HG03460 (cell line): ENCODE measurements at regions not wholly inside any gene's neighbourhood (a gene's known extent, or its start where the extent isn't known, plus 50 kb on each side); places are given as distances from the start of the nearest gene placed in this dataset.

Experiments used
- ATAC-seq: cut with Tn5 transposase; IDR thresholded peaks from one replicate; pipeline ENCODE4 v1.9.1; 2021; ENCODE audit not compliant: unreplicated experiment

DNA sequence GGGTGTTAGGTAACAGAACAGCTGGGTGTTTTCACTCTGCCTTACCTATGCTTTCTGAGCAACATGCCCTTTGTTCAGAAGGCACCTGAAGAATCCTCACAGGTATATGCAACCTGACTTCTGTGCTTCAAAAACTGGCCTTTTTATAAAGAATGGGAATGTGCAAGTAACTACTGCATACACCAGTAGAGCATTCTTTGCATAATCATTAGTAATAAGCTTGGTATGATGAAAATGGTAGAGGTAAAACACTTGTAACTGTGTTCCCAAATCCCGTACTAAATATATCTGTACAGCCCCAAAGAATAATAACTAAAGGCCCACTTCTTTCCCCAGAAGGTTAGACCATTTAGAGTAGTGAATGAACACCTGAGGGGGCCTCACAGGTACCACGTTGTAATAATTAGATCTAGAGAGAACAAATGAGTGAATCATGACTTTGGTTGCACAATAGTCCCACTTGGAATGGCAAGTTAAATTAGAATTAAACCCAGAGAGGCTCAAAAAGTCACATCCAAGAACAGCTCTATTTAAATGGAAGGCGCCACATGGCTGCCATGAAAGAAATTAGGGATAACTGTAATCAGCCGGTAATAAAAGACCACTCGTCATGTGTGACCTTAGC, 413.9 kb downstream of the KLF12 start:
- ATAC-seq = no peak

DNA sequence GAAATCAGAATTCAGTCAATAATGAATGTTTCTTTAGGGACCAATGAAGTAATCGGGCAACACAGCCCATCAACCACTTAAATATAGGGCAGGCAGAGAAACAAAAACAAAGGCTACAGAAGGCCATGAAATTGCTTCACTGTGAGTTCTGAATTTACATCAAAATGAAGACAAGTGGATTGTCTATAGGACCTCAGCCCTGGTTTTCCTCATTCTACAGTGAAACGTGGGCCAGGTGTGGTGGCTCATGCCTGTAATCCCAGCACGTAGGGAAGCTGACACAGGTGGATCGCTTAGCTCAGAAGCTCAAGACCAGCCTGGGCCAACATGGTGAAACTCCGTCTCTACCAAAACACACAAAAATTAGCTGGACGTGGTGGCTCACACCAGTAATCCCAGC, 416.0 kb downstream of the KLF12 start:
- ATAC-seq = no peak

DNA sequence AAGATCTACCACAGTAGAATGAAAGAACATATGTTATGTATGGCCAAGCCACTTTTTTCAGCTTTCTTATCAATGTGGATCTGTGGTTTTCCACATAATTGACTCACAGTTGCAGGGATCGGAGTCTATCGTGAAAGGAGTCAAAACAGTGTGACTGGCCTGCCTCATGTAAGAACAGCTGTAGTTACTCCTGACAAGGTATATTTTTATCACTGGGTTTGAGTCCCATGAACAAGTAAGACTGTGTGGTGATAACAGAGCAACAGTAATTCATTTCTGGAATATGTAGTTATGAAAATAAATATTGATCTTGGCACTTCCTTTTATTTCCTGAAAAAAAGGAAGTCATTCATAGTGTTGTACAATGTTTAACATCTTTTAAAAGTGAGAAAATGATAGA, 416.6 kb downstream of the KLF12 start:
- ATAC-seq = no peak

DNA sequence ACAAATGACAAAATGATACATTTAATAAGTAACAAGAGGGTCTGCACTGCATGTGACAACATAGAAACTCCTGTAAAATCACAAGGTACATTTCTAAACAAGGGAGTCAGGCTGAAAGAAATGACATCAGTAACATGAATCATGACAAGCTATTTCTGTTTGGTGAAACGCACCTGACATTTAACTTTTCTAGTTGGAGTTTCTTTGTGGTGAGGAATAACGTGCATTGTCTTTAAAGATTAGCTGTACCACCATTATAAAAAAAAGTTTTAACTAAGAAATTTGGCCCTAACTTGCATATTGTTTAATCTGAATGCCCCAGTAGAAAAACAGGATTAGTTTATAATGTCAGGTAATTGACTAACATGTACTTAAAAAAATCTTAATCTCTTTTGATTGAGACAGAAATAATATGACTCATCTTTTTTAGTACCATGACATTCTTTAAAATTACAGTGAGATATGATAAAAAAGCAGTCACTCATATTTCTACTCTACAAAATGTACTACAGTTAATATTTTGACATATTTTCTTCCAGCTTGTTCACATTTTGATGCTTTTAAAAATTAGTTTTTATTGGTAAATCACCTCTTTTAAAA, 418.2 kb downstream of the KLF12 start:
- peak; percentile 42 for ATAC-seq

DNA sequence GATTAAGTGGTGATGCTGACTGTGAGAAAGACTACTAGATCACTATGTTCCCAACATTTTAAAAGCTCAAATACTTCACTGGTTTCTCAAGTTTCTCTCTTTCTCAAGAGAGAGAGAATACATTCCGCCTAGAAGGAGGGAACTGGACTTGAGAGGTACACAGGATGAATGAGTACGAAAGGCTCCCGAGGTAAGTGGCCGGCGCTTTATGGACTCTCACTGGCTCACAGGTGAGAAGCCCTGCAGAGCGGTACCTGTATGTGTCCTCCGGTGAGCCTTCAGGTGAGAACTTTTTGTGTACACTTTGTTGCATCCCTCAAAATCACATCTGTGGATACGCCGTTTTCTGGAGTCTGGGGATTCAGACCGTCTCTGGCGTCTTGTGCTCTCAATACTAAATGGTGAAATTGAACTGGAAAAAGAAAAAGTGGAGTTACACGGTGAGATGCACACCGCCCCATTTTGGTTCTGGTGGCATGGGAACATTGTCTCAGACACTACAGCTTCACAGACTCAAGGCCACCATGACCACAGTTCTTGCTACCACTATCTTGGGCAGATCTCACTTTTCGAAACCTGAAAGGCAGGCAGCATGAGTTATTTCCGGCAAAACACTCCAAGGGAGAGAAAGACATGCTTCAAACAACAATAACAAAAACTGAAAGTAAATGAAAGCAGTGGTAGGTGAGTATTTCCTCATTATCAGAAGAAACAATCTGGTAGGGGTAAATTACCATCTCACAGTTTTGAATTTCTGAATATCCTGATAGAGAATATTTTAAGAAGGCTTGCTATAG, 418.9 kb downstream of the KLF12 start:
- peak; percentile 83 for ATAC-seq

DNA sequence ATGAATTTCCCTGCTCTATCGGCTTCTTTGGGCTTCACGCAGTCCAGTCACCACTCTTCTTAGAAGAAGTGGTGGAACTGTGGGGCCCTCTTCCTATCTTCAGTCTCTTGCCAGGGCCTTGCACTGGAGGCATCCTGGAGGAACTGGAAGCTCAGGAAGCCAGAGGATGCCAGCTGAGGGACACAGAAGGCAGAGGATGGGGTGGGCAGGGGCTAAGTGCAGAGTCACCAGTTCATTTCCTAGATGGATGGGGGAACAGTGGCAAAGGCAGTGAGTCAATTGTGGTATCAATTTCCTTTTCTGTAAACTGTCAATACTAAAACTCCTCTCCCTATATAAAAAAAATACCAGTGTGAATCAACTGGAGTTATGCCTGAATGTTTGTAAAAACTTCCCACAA, 419.7 kb downstream of the KLF12 start:
- no peak for ATAC-seq

DNA sequence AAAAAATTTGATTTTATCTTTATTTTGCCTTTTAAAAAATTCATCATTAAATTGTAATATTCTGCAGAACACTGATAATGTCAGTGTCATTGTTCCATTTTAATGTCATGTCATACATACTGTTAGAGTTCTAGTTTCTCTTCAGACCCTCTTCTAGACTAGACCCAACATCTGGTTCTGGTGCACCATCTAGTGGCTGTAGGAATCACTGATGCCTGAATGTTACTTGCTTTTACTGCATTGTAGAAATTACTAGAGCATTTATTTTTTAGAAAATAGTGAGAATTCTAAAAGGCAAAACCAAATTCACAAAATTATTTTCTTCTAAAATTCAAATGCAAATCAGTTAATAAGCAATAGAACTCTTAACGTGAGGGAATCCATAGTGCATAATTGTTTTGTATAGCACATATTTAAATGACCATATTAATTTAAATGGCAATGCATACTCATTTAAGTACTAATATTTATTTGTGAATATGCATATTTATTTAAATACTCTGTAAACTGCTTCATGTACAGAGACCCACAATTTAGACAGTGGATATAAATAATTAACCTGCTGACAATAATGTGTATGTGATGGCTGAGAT, 425.7 kb downstream of the KLF12 start:
- ATAC-seq = peak; percentile 86

DNA sequence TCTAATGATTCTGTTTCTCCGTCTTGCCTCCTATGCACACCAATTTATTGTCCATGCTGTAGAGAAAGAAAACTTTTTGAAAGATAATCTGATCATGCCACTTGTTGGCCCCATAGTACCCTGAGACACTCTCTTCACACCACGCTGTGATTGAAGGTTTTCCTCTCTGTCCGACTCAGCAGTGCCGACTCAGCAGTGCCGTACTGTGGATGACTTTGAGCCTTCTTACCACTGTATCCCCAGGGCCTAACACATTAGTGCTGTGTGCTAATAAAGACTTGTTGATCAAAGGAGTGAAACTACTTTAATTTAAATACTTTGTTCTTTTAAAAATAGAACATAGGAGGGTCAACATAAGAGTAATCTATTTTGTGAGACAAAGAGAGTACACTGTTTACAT, 429.6 kb downstream of the KLF12 start:
- no peak for ATAC-seq

DNA sequence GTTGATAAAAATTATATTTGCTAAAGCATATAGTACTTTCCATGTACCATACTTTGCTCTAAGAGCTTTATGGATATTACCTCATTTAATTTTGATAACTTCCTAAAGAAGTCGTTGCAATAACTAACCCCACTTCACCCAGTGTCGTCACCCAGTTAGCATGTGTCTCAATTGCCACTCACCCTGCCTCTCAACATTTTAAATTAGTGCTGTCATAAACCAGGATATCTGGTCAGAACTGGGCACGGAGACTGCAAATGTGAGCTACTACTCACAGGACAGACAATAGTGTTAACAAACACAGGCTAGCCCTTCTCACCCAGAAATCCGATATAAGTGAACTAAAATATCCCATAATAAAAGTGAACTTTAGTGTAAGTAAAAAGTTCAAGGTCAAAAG, 430.6 kb downstream of the KLF12 start:
- no peak for ATAC-seq

DNA sequence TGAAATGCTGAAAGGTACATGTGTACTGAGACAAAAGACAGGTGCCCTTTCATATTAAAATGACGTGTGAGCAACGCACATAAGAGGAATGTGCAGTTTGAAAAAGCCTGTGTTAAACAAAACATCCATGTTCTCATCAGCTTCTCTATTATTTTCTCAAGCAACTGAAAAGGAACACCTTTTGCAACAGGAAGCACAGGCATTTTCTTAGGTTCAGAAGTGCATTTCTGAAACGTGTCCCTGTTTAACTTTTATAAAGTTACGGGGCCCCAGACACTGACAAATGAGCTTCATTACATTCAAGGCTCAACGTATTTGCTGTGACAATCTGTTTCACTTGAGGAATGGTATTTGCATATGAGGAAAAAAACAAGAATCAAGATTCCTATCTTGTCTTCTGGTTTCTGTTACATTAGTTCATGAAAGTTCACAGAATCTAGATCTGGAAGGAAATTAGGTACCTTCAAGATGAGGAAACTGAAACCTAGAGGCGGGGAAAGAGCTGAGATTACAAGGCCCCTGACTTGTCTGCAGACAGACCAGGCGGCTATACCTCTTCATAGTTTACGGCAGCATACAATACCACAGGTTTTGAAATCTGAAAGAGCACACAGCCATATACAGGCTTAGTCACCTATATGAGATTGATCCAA, 431.7 kb downstream of the KLF12 start:
- peak; percentile 71 for ATAC-seq

DNA sequence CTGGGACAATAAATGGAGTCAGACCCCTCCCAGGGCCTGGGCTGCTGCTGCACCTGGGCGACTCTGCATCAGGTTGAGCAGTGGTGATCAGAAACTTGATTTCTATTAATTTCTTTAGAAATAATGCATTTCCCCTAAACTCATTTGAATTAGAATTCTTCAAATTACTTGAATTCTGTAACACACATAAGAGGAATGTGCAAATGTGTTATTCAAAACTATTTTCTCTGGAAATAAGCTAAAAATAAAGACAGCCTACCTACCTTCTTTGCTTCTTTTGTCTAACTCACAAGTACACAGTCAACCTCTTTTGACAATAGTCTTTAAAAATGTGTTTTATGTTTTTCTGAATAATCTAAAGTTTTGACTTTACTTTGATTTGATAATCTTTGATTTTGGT, 433.0 kb downstream of the KLF12 start:
- ATAC-seq = no peak

DNA sequence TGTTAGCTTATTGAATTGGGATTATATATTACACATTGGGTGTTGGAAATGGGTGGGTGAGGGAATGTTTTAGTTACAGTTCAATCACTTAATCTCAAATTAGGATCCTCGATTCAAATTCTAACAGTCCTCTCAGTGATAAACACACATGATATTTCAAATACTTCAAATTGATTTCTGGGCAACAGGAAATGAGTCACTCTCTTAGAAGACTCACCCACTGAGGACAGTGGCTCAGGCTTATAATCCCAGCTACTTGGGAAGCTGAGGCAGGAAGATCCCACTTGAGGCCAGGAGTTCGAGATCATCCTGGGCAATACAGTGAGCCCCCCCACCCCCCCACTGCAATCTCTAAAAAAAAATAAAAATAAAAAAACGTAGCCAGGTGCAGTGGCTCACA, 435.3 kb downstream of the KLF12 start:
- no peak for ATAC-seq

DNA sequence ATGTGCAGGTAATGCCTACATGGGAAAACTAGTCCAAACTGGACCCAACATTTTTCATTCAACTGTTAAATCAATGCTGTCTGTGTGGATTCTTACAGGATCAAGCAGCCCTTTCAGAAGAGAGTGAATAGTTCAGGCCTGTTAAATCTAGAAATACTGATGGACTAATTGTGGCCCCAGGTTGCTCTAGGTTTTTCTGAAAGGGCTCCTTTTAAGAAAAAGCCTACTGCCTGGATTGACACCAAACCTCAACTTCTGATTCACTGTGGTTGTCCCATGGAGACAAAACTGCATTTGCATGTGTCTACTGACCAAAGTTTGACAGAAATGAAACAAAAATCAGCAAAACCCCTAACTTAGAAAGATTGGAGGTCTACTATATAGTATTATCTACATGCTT, 437.0 kb downstream of the KLF12 start:
- ATAC-seq = no peak

DNA sequence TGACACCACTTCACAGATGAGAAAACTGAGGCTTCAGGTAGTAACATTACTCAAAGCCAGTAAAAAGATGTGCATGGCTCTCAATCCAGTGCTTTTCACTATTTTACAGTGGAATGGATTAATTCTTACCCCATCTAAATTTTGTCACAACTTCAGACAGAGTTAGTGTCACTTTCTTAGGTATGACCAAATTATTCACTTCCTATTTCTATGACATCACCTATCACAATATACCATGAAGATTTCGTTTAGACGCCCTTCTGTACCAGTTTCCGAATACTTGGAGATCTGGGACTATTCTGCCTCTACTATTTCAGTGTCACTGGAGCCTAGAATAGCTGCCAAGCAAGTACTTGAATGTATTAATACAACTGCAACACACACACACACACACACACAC, 437.5 kb downstream of the KLF12 start:
- ATAC-seq = no peak

DNA sequence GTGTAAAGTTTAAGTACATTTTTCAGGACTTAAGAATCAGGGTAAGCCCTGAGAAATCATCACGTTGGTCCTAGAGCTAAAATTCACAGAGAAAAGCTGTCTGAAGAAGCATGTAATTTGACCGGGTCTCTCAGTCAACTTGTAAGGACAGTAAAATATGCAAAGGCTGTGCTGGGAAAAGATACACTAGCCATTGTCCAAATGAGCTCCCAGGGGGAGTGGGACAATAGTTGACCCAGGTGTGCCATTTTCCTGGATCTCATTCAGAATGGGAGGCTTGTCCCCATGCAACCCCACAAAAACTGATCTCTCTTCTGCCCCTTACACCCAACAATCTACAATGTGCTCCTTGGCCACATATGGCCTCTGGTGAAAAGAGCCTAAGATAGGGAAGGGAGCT, 437.9 kb downstream of the KLF12 start:
- ATAC-seq = no peak

DNA sequence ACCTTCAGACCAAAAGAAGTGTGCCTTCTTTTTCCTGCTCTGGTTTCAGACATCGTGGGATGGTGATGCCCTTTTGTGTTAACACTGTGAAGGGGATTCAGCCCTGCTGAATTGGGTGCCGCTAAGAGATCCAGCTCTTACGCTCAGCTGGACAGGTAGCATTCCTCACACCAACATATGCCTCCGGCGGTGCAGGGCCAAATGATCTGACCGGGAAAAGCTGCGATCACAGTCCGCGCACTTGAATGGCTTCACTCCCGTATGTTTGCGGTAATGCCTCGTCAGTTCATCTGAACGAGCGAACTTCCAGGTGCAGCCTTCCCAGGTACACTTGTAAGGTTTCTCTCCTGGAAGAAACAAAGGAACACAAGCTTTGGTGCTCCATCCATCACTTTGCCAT, 438.9 kb downstream of the KLF12 start:
- no peak for ATAC-seq

DNA sequence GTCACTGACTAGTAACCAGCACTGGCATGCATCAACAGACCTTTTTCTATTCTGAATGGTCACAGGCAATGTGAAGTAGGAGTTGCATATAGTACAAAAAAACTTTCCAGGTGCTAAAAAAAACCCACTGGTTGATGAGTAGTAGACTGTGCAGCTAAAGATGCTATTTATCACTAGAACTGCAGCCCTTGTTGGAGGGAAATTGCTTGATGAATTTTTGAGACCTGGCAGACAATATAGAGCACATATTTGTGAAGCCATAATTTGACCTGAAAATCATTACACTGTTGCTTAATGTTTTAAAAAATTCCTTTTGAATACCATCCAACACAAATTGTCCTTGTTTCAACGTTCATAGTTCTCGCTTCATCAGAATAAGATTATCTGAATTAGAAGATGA, 441.0 kb downstream of the KLF12 start:
- no peak for ATAC-seq

DNA sequence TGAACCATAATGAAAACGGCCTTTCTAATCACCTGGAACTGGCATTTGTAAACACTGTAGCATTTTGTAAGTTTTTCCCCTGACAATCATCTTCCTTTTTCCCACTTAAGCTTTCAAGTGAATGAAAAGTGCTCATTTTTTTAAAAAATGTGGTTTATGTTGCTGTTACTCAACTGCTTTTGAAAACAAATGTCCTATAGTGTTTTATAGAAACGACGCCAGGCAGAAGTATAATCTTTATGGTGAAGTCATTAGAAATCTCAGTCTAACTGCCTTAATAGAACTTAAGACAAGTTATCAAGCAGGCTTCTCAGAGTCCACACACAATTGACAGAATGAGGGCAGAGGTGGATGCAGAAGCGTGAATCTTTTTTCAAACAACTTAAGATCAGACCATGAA, 442.3 kb downstream of the KLF12 start:
- no peak for ATAC-seq

DNA sequence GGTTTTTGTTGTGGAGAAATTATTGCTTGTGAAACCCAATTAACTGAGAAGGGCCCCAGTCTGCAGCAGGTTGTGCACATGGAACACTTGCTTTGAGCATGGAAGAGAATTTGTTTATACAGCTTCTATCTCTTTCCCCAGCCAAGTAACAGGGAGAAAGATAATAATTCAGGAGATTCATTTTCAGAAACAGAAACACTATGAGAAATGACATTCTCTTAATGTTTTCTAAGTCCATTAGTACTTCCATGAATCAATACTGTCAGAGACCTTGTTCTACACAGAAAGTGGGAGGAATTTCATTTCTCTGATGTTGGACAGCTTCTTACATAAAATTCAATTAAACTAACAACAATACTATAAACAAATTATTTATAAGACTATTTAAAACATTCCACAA, 446.3 kb downstream of the KLF12 start:
- ATAC-seq = no peak

DNA sequence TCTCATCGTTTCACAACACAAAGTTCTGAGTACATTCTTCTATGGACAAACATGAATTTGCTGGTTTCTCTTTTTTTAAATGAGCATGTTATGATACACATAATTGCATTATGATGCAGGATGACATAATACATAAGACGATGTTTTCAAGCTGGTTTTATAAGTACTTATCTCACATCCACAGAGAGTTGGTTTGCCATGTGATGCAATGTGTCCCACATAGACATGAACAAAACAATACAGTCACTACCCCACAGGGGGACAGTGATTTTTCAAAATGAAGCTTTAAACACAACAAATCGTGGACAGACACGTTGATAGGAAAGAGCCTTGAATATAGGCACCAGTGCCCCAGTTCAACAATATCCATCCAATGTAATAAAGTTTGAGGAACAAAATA, 447.1 kb downstream of the KLF12 start:
- no peak for ATAC-seq

DNA sequence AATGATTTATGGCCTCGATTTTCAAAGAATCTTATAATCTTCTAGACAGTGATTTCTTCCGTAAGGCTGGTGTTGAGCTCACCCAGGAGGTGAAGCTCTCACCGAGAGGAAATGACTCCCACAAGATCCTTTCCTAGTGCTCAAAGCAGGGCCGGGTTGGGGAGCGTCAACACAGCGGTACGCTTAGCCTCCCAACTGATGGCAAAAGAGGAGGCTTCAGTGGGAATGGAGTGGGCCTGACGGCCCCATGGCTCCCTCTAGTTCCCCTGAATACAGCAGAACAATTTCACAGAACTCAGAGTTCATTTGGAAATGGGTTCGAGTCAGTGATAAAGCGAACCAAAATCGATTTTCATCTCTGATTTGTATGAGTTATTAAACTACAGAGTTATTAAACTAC, 449.5 kb downstream of the KLF12 start:
- no peak for ATAC-seq

DNA sequence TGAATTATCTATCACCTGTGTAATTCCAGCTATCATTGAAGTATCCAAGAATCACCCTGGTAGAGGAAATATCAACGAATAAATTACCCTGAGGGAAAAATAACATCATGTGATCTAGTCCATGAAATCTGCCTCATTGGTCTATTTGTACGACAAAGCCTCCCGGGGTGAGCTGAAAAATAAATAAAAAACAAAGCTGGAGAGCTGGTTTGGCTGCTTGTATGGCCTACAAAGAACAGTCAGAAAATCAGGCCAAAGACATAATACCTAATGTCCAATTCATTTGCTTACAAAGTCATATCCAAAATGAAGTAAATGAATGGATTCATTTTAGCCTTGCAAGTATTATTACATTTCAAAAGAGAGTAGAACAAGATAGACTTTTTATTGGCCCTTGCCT, 449.9 kb downstream of the KLF12 start:
- ATAC-seq = no peak
